Astrocyte (in vitro differentiated cells and primary cell): ENCODE measurements at regions not wholly inside any gene's neighbourhood (a gene's known extent, or its start where the extent isn't known, plus 50 kb on each side); places are given as distances from the start of the nearest gene placed in this dataset.

Experiments
- CTCF ChIP-seq: IDR thresholded peaks from 2 replicates; pipeline ENCODE4 v1.5.1; 2011; ENCODE audit warnings: low read depth, mild to moderate bottlenecking, inconsistent platforms, low read length, moderate library complexity; ENCODE audit not compliant: insufficient read depth
- EZH2 ChIP-seq: IDR thresholded peaks from 2 replicates; pipeline ENCODE4 v1.6.1; 2012; ENCODE audit warnings: mild to moderate bottlenecking, low read length, inconsistent platforms; ENCODE audit not compliant: insufficient read depth

- TF ChIP-seq CTCF (no peak), EZH2 (no peak)
Measured at GRCh38 chr6:42509765-42510164, 54.1 kb upstream of the UBR2 start.
